Esophagus squamous epithelium (tissue), 4 donors: ENCODE measurements at regions not wholly inside any gene's neighbourhood (a gene's known extent, or its start where the extent isn't known, plus 50 kb on each side); places are given as distances from the start of the nearest gene placed in this dataset.

ENCODE experiments used
- POLR2A ChIP-seq, 4 donors: fragments of 450-650 bp; IDR thresholded peaks; one replicate each; pipeline ENCODE4 v1.6.1; 2017; ENCODE audit warnings: antibody characterized with exemption in 4 of 4, mild to moderate bottlenecking in 4 of 4, moderate library complexity in 3 of 4
- TF ChIP-seq, protein P1 (sequence below), 6 experiments: fragments of 450-650 bp in 4 of 6; fragments of 200-600 bp in 2 of 6; sonication (generic) in 2 of 6; IDR thresholded peaks; one replicate each; pipeline ENCODE4 v1.5.1; 2016 to 2019; ENCODE audit warnings: antibody characterized with exemption in 6 of 6, mild to moderate bottlenecking in 4 of 6, moderate library complexity in 4 of 6

DNA sequence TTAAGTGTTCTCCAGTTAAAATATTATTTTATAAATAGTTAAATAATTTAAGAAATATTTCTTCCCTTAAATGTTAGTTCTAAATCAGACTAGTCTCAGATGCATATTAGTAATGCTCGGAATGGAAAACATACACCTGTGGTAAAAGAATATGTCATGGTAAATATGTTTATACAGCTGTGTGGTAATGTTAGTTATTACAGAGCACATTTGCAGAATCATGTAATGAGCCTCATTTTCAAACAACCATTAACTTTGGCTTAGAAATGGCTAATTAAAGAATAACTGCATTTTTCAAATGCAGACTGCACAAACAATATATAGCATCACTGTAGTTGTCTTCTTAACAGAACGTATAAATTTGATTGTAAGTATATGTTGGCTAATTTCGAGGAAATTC lies 90.3 kb downstream of the DISP1 start:
- TF ChIP-seq, protein P1, sequence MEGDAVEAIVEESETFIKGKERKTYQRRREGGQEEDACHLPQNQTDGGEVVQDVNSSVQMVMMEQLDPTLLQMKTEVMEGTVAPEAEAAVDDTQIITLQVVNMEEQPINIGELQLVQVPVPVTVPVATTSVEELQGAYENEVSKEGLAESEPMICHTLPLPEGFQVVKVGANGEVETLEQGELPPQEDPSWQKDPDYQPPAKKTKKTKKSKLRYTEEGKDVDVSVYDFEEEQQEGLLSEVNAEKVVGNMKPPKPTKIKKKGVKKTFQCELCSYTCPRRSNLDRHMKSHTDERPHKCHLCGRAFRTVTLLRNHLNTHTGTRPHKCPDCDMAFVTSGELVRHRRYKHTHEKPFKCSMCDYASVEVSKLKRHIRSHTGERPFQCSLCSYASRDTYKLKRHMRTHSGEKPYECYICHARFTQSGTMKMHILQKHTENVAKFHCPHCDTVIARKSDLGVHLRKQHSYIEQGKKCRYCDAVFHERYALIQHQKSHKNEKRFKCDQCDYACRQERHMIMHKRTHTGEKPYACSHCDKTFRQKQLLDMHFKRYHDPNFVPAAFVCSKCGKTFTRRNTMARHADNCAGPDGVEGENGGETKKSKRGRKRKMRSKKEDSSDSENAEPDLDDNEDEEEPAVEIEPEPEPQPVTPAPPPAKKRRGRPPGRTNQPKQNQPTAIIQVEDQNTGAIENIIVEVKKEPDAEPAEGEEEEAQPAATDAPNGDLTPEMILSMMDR (IDR thresholded peaks at IDR 0.05) = no peak
- no peak for TF ChIP-seq POLR2A (IDR thresholded peaks at IDR 0.05)
